IgD-negative memory B cell (primary cell): ENCODE measurements at regions not wholly inside any gene's neighbourhood (a gene's known extent, or its start where the extent isn't known, plus 50 kb on each side); places are given as distances from the start of the nearest gene placed in this dataset.

ENCODE experiments used
- H3K27ac Mint-ChIP-seq, 3 donors: one replicate each; pipeline ENCODE4 v1.8.0; 2020 to 2022; ENCODE audit warnings: mild to moderate bottlenecking in 3 of 3, mixed read lengths in 3 of 3, moderate library complexity in 1 of 3
- H3K27me3 Mint-ChIP-seq: one replicate; pipeline ENCODE4 v1.8.0; 2021; ENCODE audit warnings: mixed read lengths
- H3K36me3 Mint-ChIP-seq: one replicate; pipeline ENCODE4 v1.8.0; 2020; ENCODE audit warnings: mild to moderate bottlenecking, mixed read lengths
- H3K4me1 Mint-ChIP-seq, 3 donors: one replicate each; pipeline ENCODE4 v1.8.0; 2020 to 2022; ENCODE audit warnings: mixed read lengths in 3 of 3, mild to moderate bottlenecking in 1 of 3
- H3K4me3 Mint-ChIP-seq, 4 donors: one replicate each; pipeline ENCODE4 v1.8.0; 2020 to 2022; ENCODE audit warnings: mild to moderate bottlenecking in 4 of 4, mixed read lengths in 4 of 4, moderate library complexity in 3 of 4
- H3K9me3 Mint-ChIP-seq, 3 donors: one replicate each; pipeline ENCODE4 v1.8.0; 2020 to 2021; ENCODE audit warnings: mixed read lengths in 3 of 3, mild to moderate bottlenecking in 1 of 3

DNA sequence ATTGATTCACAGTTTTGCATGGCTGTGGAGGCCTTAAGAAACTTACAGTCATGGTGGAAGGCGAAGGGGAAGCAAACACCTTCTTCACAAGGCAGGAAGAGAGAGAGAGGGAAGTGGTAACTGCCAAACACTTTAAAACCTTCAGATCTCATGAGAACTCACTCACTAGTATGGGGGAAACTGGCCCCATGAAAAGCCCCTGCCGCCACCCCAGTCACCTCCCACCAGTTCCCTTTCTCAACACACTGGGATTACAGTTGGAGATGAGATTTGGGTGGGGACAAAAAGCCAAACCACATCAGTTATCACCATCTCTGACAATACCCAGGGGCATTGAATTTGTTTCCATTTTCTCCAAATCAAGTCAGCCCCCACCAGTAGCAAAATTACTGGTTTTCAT, 740.4 kb downstream of the GATA3 start:
- Mint-ChIP-seq H3K27ac (no peak overlapping the region), H3K4me3 (no peak overlapping the region), H3K9me3 (peaks cover 0 to 8% (median 1%) of the 10 kb centered on the region in 3 donors), H3K27me3 (no peaks in the 10 kb centered on the region), H3K36me3 (no peaks in the 10 kb centered on the region), H3K4me1 (no peaks in the 10 kb centered on the region)

DNA sequence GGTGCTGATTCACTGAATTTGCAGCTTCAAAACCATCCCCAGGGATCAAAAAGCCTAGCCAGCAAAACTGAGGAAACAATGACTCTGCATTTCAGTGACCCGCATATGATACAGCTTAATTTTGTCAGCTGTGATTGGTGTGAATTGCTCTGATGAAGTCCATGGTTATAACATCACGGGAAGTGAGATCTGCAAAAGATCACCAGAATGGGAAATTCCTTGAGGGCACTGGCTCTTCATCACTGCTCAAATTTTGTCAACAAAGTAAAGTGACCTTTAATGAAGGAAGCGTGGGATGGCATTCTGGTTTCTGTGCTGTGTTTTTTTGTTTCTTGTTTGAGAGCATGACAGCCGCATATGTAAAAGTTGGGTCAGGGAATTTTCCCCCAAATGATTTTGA, 745.9 kb downstream of the GATA3 start:
- Mint-ChIP-seq H3K4me3 (no peak overlapping the region), H3K27ac (no peak overlapping the region), H3K36me3 (no peaks in the 10 kb centered on the region), H3K27me3 (no peaks in the 10 kb centered on the region), H3K9me3 (peaks cover 0 to 2% (median 1%) of the 10 kb centered on the region in 3 donors), H3K4me1 (no peaks in the 10 kb centered on the region)

GRCh38 chr10:8803992-8804391, 749.5 kb downstream of the GATA3 start:
- Mint-ChIP-seq H3K4me1 (no peaks in the 10 kb centered on the region), H3K27me3 (no peaks in the 10 kb centered on the region), H3K27ac (peak overlapping the region in 1 of 3 donors; percentile 20), H3K36me3 (no peaks in the 10 kb centered on the region), H3K9me3 (peaks cover 0 to 6% (median 5%) of the 10 kb centered on the region in 3 donors), H3K4me3 (no peak overlapping the region)

DNA sequence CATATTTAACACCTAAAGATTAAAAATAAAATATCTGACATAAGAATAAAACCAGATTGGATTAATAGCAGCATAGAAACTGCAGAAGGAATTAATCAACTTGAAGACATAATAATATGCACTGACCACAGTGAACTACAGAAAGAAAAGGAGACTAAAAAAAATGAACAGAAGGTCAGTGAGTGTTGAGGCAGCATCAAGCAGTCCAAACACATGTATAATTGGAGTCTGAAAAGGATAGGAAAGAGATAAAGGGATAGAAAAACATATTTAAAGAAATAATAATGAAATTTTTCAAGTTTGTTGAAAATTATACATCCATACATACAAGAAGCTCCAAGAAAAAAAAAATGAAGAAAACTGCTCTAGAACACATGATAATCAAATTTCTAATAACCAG, 756.2 kb downstream of the GATA3 start:
- H3K27ac Mint-ChIP-seq, result no peak overlapping the region
- no peak overlapping the region for H3K4me3 Mint-ChIP-seq
- H3K9me3 Mint-ChIP-seq, result peaks cover 3 to 12% (median 6%) of the 10 kb centered on the region in 3 donors
- H3K36me3 Mint-ChIP-seq, result peaks cover 2% of the 10 kb centered on the region
- H3K27me3 Mint-ChIP-seq, result no peaks in the 10 kb centered on the region
- H3K4me1 Mint-ChIP-seq, result peaks cover 0 to 2% (median 0%) of the 10 kb centered on the region in 3 donors

GRCh38 chr10:8811201-8811600, 756.7 kb downstream of the GATA3 start:
- Mint-ChIP-seq H3K4me1 (peaks cover 0 to 2% (median 0%) of the 10 kb centered on the region in 3 donors), H3K27me3 (no peaks in the 10 kb centered on the region), H3K4me3 (no peak overlapping the region), H3K36me3 (peaks cover 2% of the 10 kb centered on the region), H3K27ac (no peak overlapping the region), H3K9me3 (peaks cover 3 to 11% (median 6%) of the 10 kb centered on the region in 3 donors)

DNA sequence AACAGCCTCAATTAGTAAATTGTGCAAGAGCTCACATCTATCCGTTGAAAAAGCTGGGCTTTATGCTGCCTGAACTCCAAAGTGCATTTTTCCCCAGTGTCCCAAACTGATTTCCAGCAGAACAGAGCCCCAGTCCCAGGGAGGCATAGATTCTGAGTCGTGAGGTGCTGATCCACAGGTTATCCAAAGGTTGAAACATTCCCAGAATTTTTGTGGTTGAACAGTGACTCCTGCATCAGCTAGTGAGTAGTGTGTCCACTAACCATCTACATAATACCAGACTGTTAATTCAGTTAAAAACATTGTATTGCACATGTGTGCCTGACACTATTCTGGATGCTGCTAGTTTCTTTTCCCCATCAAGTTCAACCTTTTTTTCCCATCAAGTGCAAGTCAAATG, 761.5 kb downstream of the GATA3 start:
- Mint-ChIP-seq H3K4me3 (no peak overlapping the region), H3K4me1 (peaks cover 0 to 2% (median 0%) of the 10 kb centered on the region in 3 donors), H3K27ac (no peak overlapping the region), H3K9me3 (peaks cover 2 to 5% (median 2%) of the 10 kb centered on the region in 3 donors), H3K36me3 (peaks cover 2% of the 10 kb centered on the region), H3K27me3 (no peaks in the 10 kb centered on the region)

DNA sequence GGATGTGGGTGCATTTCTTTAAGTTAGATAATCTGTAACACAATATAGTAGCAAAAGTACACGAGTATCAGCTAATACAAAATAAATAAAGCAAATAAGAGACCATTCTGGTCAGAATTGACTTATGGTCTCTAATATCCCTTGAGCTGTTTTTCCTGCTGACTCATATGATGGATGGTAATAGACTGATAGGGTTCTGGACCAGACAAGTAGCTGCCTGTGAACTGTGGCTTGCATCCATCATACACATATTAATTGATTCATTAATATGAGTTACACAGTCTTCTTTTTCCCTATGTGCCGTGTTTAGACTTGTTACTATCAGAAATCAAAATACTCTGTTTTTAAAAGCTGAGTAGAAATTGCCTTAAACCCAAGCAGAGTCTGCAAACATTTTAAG, 762.8 kb downstream of the GATA3 start:
- Mint-ChIP-seq H3K4me3 (no peak overlapping the region), H3K27me3 (no peaks in the 10 kb centered on the region), H3K36me3 (no peaks in the 10 kb centered on the region), H3K27ac (no peak overlapping the region), H3K4me1 (peaks cover 0 to 2% (median 0%) of the 10 kb centered on the region in 3 donors), H3K9me3 (peaks cover 2 to 5% (median 2%) of the 10 kb centered on the region in 3 donors)

GRCh38 chr10:8825611-8826010, 771.1 kb downstream of the GATA3 start:
- Mint-ChIP-seq H3K4me3 (no peak overlapping the region), H3K27ac (no peak overlapping the region), H3K4me1 (no peaks in the 10 kb centered on the region), H3K9me3 (peaks cover 0 to 3% (median 0%) of the 10 kb centered on the region in 3 donors), H3K27me3 (no peaks in the 10 kb centered on the region), H3K36me3 (no peaks in the 10 kb centered on the region)

GRCh38 chr10:8829592-8829991, 775.1 kb downstream of the GATA3 start:
- Mint-ChIP-seq H3K9me3 (no peaks in the 10 kb centered on the region), H3K4me3 (no peak overlapping the region), H3K4me1 (no peaks in the 10 kb centered on the region), H3K27me3 (no peaks in the 10 kb centered on the region), H3K36me3 (no peaks in the 10 kb centered on the region), H3K27ac (no peak overlapping the region)

DNA sequence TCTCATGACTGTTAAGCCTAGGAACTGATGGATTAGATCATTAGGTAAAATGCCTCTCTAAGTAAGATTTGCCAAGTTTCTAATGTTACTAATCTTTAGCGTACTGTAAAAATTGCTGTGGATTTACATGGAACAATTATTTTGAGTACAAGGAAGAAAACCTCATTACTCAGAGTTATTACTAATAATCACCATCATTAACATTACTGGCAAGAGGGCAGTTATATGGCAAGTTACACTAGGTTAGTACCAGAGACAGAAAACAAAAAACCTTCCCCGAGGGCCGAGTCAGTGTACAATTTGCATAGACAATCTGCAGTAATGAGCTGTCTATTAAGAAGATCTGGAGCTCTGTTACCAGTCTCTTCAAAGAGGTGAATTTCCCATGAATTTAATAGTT, 775.6 kb downstream of the GATA3 start:
- H3K27me3 Mint-ChIP-seq, result no peaks in the 10 kb centered on the region
- no peaks in the 10 kb centered on the region for H3K36me3 Mint-ChIP-seq
- peaks cover 0 to 4% (median 0%) of the 10 kb centered on the region in 3 donors for H3K9me3 Mint-ChIP-seq
- H3K4me1 Mint-ChIP-seq, result no peaks in the 10 kb centered on the region
- H3K27ac Mint-ChIP-seq, result no peak overlapping the region
- no peak overlapping the region for H3K4me3 Mint-ChIP-seq

DNA sequence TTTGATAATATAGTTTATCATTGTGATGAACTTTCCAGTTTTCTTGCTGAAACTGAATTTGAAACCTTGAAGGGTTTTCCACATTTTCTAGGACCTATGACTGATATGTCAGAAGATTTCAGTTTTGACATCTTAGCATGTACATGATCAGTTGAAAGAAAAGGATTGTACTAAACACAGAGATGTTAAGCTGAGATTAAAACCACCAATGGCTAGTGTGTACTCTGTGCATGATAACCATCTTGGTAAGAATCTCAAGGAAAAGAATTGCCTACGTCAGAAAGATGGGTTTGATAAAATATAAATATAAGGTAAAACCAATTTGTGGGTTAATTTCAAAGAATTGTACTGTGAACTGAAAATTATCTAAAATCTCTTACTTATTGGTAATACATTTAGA, 776.4 kb downstream of the GATA3 start:
- H3K27ac Mint-ChIP-seq, result no peak overlapping the region
- H3K27me3 Mint-ChIP-seq, result no peaks in the 10 kb centered on the region
- H3K4me3 Mint-ChIP-seq, result no peak overlapping the region
- H3K9me3 Mint-ChIP-seq, result peaks cover 0 to 4% (median 0%) of the 10 kb centered on the region in 3 donors
- no peaks in the 10 kb centered on the region for H3K36me3 Mint-ChIP-seq
- H3K4me1 Mint-ChIP-seq, result no peaks in the 10 kb centered on the region

GRCh38 chr10:8835453-8836167, 781.1 kb downstream of the GATA3 start:
- peaks cover 2 to 9% (median 4%) of the 10 kb centered on the region in 3 donors for H3K9me3 Mint-ChIP-seq
- no peaks in the 10 kb centered on the region for H3K4me1 Mint-ChIP-seq
- no peak overlapping the region for H3K27ac Mint-ChIP-seq
- no peak overlapping the region for H3K4me3 Mint-ChIP-seq
- H3K27me3 Mint-ChIP-seq, result no peaks in the 10 kb centered on the region
- no peaks in the 10 kb centered on the region for H3K36me3 Mint-ChIP-seq

- Mint-ChIP-seq H3K27ac (no peak overlapping the region), H3K27me3 (no peaks in the 10 kb centered on the region), H3K4me1 (no peaks in the 10 kb centered on the region), H3K36me3 (no peaks in the 10 kb centered on the region), H3K9me3 (peaks cover 2 to 15% (median 8%) of the 10 kb centered on the region in 3 donors), H3K4me3 (no peak overlapping the region)
Observed at GRCh38 chr10:8840356-8840755, 785.9 kb downstream of the GATA3 start.

DNA sequence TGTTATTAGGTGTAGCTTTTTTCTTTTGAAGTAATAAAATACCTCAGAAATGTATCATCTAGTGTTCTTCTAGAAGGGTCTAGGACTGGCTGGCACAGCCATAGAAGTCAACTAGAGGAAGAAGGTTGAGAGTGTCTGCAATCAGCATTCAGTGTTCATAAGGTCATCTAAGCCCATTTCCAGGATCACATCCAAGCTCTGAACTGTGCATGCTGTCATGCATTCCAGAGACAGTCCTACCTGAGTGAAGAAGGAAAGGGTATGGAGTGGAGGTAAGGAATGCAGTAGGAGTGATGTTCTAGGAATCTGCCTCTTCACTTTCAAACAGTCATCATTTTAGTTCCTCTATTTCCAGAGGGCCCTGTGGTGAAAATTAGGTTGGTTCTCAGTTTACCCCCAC, 789.7 kb downstream of the GATA3 start:
- no peaks in the 10 kb centered on the region for H3K4me1 Mint-ChIP-seq
- H3K36me3 Mint-ChIP-seq, result no peaks in the 10 kb centered on the region
- no peaks in the 10 kb centered on the region for H3K27me3 Mint-ChIP-seq
- H3K27ac Mint-ChIP-seq, result no peak overlapping the region
- no peak overlapping the region for H3K4me3 Mint-ChIP-seq
- peaks cover 1 to 8% (median 6%) of the 10 kb centered on the region in 3 donors for H3K9me3 Mint-ChIP-seq

GRCh38 chr10:8852546-8852945, 798.1 kb downstream of the GATA3 start:
- no peaks in the 10 kb centered on the region for H3K4me1 Mint-ChIP-seq
- no peak overlapping the region for H3K27ac Mint-ChIP-seq
- no peaks in the 10 kb centered on the region for H3K27me3 Mint-ChIP-seq
- peaks cover 0 to 4% (median 0%) of the 10 kb centered on the region in 3 donors for H3K9me3 Mint-ChIP-seq
- no peak overlapping the region for H3K4me3 Mint-ChIP-seq
- no peaks in the 10 kb centered on the region for H3K36me3 Mint-ChIP-seq

GRCh38 chr10:8853048-8853447, 798.6 kb downstream of the GATA3 start:
- Mint-ChIP-seq H3K36me3 (no peaks in the 10 kb centered on the region), H3K27ac (no peak overlapping the region), H3K27me3 (no peaks in the 10 kb centered on the region), H3K9me3 (peaks cover 0 to 4% (median 0%) of the 10 kb centered on the region in 3 donors), H3K4me1 (no peaks in the 10 kb centered on the region), H3K4me3 (no peak overlapping the region)
